ENCODE measurements at regions not wholly inside any gene's neighbourhood (a gene's known extent, or its start where the extent isn't known, plus 50 kb on each side); places are given as distances from the start of the nearest gene placed in this dataset.
"Not testable (repeated sequence)": the region's sequence is repeated elsewhere in the genome, so short reads cannot be mapped to it uniquely, and the experiment has no call there.

DNA sequence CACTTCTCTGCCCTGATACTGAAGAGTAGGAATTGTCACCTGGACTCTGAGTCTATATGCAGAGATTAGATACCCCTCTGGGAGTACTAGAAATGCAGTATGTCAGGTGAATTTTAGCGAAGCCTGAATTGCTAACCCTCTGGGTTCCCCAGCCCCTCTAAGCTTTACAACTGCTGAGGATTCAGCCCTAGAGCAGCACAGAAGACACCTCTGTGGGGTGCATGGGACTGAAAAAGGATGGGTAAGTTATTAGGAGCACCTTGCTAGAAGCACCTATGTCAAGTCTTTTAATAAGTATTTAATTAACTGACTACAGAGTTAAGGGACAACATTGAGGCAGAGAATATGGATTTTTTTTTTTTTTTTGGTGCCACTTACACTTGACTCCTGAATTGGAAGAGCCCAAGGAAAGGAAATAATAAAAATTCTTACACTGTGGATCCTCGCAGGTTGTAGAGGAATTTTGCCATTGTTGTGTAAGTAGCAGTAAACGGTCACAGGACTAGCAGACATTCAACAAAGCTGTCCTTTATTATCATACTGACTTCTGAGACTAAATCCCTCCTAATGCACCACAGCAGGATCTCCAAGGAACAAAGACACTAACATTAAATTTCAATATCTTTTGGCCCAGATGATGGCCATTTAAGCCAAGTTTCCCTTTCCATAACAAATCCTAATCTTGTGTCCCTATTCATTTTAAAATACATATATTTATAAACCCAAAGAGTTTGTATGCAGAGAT lies 253.2 kb downstream of the ANKRD50 start:
- no peak for DNase-seq

DNA sequence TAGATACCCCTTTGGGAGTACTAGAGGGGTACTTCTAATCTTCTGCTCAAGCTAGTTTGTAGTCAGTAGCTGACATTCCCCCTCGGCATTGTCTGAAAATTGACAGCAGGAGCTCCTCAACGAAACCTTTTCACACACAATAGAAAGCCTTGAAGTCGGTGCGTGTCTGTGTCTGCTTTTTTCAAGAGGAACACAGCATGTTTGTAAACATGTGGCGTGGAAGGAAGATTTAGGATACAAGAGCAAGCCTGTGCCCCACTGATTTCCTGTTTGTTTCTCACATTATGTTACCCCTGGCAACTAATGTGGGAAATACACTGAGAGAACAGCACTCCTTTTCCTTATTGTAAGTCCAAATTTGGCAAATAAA lies 252.6 kb downstream of the ANKRD50 start:
- no peak for DNase-seq

DNA sequence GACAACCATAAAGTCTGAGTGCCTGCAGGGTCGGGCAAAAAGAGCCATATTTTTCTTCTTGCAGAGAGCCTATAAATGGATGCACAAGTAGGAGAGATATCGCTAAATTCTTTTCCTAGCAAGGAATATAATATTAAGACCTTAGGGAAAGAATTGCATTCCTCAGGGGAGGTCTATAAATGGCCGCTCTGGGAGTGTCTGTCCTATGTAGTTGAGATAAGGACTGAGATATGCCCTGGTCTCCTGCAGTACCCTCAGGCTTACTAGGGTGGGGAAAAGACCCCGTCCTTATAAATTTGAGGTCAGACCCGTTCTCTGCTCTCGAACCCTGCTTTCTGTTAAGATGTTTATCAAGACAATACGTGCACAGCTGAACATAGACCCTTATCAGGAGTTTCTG lies 250.9 kb downstream of the ANKRD50 start:
- not testable (repeated sequence) for DNase-seq

DNA sequence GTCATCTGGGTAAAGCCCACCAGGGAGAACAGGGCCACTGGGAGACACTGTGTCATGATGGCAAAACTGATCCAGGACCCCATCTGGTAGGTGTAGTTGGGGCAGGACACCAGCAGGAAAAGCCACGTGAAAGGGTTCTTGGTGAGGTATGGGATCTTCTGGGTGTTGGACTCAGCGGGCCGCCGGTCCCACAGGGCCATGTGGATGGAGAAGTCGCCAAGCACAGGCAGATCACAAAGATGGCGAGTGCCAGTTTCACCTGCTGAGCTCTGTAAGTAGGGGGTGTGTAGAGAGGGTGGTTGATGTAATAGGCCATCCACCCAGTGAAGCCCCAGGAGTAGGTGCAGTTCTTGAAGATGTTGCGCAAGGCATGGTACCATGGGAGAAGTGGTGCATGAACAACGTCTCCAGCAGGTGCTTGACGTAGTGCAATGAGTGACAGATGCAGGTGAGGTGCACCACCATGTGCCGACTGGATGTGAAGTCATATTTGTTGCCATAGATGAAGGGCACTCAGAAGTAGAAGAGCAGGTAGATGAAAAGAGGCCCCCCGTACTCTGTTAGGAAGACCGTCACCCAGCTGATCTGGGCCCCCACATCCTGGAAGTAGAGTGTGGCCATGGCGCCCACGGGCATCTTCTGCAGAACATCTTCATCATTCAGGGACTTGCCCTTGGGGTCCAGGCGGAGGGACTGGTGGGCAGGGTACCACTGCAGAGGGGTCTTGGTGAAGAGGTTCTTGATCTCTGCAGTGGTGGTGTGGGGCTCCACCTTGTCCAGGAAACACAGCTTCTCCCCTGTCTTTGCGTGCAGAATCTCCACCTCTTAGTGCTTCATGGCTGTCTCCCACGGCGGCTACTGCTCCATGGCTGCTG lies 249.3 kb downstream of the ANKRD50 start:
- DNase-seq, result no peak

DNA sequence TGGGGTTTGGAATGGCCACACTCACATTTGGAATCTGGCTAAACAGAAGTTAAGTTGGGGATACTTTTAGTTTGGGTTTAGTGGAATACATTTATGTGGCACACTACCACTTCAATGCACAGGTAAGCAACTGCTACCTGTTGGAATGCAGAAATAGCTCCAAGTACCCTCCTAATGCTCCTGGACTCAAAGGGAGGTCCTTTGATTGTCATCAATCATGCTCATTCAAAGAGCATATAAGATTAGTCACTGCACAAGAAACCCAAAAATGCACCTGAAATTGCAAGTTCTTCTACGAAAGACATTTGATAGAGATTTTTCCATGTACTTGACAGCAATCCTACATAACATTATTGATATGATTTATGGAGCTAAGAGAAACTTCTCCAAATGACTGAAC lies 247.7 kb downstream of the ANKRD50 start:
- no peak for DNase-seq

DNA sequence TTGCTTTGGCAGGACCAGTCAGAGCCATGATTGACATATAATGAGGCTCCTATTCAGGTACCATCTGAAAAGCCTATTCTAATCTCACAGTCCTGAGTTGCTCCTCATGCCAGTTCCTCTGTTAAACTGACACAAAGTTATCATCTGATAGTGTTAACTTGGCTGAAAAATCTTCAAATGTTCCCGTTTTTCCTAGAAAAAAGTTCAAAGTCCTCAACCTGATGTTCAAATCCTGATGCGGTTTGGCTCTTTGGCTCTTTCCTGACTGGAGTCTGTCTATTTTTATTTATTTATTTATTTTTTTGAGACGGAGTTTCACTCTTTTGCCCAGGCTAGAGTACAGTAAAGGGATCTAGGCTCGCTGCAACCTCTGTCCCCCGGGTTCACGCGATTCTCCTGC lies 244.2 kb downstream of the ANKRD50 start:
- DNase-seq, result no peak

DNA sequence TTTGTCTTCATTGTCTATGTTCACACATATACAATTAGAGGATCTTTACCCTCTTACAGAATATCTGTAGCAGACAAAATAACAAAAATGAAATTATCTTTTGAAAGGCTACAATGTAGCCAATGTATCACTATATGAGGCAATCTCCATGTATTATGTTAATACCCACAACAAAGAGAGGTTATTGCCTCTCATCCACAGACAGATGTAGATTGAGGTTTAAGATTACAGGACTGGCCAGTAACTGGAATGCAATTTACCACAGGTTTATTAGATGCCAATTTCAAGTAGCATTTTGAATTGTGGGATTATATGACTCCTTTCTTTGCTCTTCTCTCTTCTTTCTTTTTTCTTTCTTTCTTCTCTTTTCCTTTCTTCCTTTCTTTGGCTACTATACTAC lies 242.6 kb downstream of the ANKRD50 start:
- no peak for DNase-seq

DNA sequence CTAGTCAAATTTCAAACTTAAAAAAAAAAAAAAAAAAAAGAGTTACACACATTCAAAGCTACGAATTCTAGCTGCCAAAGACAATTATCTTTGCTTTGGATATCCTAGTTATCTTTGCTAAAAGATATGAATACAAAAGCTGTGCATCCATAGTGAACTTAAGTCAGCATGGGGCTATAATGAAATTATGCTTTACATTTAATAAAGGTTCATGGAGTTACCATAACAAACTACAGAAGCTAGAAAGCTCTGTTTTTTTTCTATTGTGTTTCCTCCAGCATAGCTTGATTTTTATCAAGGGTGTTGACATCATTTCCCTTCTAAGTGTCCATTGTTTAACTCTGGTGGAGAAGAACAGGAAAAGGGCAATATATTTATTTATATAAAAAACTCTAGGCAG lies 234.1 kb downstream of the ANKRD50 start:
- no peak for DNase-seq

DNA sequence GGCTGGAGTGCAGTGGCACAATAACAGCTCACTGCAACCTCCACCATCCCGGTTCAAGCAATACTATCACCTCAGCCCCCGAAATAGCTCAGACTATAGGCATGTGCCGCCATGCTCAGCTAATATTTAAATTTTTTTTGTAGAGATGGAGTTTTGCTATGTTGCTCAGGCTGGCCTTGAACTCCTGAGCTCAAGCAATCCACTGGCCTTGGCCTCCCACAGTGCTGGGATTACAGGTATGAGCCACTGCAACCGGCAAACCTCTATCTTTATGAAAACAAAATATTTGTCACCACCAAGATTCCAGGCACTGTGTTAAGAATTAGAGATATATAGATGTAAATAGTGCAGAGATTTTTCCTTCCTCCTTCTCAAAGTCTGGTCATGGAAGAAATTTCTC lies 232.5 kb downstream of the ANKRD50 start:
- DNase-seq, result no peak

DNA sequence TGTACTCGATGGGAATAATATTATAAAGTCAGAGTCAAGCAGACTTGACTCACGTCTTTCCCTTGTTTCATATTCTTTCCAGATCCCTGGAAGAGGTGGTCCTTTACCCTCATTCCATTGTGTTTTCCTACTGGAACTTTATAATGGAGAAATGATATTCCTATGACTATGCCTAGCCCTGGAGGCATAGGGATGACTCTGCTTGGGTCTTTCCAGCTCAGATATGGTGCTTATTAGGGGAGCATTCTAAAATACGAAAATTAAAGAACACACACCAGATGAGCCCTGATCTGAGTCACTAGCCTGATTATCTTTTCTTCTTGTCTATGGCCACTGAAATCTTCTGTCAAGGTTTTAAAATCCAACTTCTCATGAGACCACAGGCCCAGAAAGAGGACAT lies 231.4 kb downstream of the ANKRD50 start:
- no peak for DNase-seq

DNA sequence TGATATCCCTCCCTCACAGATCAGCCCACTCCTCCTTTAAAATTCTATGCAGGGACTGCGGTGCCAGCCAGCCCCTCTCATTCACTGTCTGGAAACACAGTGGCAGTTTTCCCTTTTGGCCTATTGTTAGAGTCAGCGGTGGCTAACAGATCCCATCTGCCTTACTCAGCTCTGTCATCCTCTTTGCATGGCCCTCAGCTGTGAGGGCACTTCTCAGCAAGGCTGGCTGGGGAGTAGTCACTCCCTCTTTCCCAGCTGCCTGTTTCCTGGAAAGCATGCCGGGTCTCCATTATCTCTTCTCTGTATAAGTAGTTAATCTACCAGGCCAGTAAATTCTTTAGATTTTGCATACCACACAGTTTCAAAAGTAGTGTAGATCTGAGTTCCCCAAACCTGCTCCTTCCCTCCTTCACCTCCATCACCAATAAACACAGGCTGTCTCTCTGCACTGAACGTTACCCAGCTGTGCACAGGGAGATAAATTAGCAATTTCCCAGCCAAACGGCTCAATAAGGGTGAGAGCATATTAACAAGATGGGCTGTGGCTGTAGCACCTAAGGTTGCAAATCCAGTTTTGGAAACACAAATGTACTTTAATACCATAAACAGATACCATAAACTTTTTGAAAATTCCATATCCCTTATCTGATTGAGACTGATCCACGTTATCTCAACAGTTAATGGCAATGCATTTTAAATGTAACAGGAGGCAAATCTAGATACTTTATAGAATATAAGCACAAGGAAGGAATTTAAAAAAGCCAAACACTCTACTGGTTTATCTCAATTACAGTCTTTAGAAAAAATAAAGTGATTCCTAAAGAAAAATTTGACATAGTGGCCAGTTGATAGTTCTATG lies 229.3 kb downstream of the ANKRD50 start:
- DNase-seq, result no peak

DNA sequence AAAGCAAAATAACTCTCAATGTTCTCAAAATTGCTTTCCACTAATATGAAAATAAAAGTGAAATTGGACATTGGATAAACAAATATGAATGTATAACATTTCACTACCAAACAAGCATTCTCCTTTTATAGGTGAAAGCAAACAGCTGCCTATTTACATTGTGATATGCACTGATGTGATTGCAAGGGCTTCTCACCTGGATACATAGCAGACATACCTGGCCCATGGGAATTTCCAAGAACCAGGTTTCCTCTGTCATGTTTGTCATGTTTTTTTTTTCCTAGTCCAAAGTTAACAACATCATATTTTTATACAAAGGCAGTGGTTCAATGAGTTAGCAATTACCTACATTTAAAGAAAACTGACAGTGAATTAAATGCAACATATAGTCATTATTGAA lies 228.5 kb downstream of the ANKRD50 start:
- no peak for DNase-seq

DNA sequence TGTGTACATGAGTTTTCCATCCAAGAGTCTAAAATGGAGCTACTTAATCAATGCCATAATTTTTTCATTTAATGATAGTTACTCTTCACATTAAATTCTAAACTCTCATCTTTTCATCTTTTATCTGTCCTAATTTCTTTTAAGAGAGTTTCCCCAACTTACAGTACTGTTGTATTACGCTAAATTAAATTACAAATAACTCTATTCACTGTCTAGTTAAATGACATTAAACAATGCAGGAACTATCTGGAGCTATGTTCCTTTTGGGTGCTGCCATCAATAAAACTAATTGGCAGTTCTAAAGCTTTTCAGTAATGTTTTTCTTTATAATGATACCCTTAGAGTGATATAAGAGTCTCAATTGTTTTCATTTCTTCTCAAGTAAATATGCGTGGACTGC lies 227.6 kb downstream of the ANKRD50 start:
- no peak for DNase-seq

DNA sequence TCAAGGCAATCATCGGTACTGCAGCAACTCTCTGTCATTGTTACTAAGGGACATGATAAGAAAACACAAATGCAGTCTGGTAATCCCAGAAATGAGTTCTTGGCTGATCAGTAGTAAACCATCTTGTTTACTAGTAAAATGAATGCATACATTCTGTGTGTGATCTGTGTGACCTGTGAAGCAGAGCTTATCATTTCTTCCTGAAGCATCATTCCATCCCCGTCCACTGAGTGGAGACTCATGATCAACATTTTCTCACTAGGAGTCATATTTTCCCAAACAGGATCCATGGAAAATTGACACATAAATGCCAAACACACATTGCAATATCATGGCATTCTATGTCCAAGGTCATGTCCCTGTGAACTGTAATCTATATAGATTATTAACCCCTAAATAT lies 226.1 kb downstream of the ANKRD50 start:
- DNase-seq, result no peak

DNA sequence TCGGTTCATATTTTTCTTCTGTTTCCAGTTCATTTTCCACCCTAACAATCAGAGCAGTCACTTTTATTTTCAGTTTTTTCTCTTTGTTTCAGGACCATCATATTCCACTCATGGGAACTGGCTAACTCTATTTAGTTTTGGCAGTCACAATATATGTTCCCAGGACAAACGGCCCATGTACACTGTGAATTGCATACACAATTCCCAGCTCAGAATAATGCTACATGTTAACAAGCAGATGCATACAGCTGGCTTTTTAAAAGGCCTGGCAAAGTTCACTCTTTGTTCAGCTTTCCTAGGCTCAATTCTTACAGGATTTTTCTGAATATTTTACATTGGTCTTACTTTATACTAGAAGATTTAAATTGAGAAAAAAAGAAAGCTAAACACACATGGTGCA lies 224.9 kb downstream of the ANKRD50 start:
- no peak for DNase-seq

DNA sequence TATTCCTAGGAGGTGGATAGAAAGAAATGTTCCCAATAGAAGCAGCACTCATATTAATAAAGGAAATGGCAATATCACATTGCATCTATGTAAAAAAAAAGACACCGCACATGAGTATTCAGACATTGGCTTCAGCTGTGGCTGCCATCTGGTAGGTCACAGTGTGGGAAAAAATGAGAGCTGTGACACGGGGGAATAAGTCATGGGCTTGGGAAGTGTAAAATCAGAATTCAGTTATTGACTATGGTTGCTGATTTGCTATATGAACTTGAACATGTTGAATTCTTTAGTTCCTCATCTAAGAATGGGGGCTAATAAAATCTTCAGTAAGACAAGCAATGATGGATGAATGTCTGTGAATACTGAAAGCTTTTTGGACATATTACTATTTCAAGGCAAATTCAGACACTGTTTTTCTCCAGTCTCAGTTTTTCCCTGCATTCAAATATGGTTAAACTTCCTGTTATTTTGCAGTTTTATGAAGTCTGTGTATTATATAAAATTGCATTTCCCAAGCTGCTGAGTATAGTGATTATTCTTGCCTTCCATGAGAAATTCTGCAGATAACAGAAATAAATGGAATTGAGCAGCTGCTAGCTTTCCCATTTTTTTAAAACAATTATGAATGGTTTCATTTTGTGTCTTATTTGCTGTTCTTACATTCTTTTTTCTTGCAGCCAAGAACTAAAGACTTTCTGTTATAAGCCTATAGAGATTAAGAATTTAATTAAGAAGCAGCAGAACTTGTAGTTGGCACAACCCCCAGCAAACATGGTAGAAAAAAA lies 221.0 kb downstream of the ANKRD50 start:
- no peak for DNase-seq

DNA sequence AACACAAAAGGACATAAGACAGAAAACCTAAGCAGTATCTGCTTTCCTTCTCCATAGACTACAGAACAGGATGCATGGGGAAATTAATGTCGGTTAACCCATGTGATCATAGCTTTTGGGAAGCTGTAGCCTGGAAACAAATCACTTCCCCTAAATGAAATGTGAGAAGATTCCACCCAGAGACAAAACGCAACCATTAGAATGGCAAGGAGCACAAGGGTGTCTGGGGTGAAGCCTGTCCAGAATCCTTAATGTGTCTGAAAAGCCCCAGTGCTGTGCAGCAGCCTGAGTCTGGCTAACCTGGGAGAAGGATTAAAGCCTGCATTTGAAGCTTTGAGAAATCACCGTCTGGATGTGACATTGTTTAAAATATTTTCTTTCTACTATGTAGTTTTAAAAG lies 213.3 kb downstream of the ANKRD50 start:
- DNase-seq, result no peak

DNA sequence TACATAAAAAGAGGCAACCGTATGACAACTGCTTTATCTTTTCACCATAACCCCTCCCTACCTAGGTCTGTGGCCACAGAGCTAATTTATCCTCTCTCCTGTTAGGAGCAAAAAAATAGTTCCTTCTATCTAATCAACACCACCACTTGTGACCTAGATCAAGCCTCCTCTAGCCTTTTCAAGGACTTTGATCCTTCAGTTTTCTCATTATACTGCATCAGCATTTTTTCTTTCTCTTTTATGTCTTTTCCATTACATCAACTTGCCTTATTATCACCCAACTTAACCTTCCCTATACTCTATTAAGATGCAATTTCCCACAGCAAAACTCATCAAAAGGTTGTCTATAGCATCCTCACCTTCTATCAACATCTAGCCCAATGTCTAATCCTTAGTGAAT lies 211.0 kb downstream of the ANKRD50 start:
- DNase-seq, result no peak

DNA sequence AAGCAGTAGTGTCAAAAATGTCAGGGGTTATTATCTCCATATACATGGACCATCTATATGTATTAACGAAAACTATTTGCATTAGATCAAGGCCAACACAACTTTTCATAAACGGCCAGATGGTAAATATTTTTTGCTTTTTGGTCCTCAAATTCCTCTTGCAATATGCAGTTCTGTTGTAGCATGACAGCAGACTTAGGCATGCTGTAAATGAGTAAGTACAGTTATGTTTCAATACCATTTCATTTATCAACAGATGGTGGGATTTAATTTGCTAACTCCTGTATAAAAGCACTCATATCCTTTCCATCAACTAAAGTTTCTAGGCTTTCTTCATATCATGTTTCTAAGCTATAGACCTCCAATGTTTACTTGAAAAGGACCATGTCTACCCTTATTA lies 208.1 kb downstream of the ANKRD50 start:
- no peak for DNase-seq

DNA sequence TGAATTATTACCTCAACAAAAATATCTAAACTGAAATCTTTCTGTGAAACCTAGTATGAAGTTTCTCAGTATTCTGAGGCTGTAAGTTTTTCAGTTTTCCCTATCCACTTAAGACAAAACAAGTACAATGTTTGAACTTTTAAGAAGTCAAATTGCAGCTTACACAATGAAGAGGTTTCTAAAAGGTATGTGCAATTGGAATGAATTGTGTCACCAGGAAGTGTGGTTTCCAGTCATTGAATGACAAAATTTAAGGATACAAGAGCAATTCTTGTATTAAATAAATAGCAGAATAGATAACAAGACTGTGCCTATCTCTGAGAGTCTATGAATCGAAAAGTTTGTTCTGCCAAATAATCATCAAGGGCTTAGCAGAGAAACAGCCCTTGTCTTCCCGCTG lies 207.3 kb downstream of the ANKRD50 start:
- no peak for DNase-seq

DNA sequence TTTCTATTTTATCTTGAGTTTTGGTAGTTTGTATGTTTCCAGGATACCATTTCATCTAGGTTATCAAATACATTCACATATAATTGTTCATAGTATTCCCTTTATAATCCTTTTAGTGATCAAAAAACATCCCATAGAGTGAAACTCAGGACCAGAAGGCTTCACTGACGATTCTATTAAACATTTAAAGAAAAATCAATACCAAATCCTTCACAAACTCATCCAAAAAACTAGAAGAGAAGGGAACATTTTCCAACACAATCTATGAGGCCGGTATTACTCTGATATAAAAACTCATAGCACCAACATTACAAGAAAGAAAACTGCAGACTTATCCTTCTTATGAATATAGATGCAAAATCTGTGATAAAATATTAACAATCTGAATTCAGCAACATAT lies 203.4 kb downstream of the ANKRD50 start:
- no peak for DNase-seq

DNA sequence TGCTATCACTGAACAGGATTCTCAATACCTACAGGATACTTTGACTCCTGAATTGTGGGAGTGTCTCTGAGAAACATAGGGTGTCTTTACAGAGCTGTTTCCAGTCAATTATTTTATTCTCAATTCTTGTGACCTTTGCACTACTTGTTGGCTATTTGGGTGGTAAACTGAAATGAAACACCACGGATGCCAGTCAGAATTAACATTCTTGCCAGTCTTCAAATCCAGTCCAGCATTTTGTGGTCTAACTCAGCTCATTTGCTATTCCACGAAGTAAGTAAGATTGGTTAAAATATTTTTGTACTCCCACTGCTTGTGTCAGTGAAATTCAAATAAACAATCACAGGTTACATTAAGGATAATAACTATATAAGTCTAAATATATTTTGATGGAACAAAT lies 197.9 kb downstream of the ANKRD50 start:
- DNase-seq, result no peak

DNA sequence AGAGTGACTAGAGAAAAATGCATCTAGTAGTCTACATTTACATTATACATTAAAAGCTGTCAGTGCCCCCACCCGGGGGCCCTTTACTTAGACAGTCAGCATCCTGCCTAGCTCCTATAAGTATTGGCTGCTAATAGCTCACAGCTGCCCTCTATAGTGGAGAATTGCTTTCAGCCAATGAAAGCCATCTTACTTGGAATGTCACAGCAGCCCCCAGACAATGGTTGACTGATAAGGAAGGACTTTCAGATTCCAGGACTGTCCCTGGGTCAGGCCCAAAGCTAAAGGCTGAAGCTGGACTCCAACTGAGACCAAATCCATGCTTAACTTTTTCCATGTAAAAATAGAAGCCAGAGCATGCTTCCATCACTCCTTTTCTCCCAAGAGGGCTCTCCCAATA lies 196.9 kb downstream of the ANKRD50 start:
- no peak for DNase-seq

Measured in CD4-positive, alpha-beta T cell treated with Interleukin-6 for 4 hours (primary cell).